Rectal smooth muscle tissue (tissue), 1 donor: ENCODE measurements at regions not wholly inside any gene's neighbourhood (a gene's known extent, or its start where the extent isn't known, plus 50 kb on each side); places are given as distances from the start of the nearest gene placed in this dataset.
A peak's percentile ranks its signal among the peaks of the same experiment; 100 is the strongest.

ENCODE experiments used
- H3K27ac ChIP-seq: one replicate; pipeline ENCODE4 v1.7.0; 2013; ENCODE audit warnings: low read depth, low read length, inconsistent platforms
- H3K27me3 ChIP-seq: one replicate; pipeline ENCODE4 v1.7.0; 2013; ENCODE audit warnings: low read length; ENCODE audit not compliant: control insufficient read depth, insufficient read depth
- H3K36me3 ChIP-seq: one replicate; pipeline ENCODE4 v1.7.0; 2013; ENCODE audit warnings: low read length; ENCODE audit not compliant: control insufficient read depth, insufficient read depth
- H3K4me1 ChIP-seq: one replicate; pipeline ENCODE4 v1.7.0; 2013; ENCODE audit warnings: low read length; ENCODE audit not compliant: control insufficient read depth, insufficient read depth
- H3K4me3 ChIP-seq: one replicate; pipeline ENCODE4 v1.7.0; 2013; ENCODE audit warnings: low read length
- H3K9ac ChIP-seq: one replicate; pipeline ENCODE4 v1.7.0; 2013; ENCODE audit warnings: low read length

- Histone ChIP-seq H3K36me3 (no peaks in the 10 kb centered on the region), H3K27me3 (no peaks in the 10 kb centered on the region), H3K4me3 (no peak overlapping the region), H3K9ac (no peak overlapping the region), H3K4me1 (no peaks in the 10 kb centered on the region), H3K27ac (peak overlapping the region; percentile 17)
These were observed 127.6 kb downstream of the ETAA1 start for GRCh38 chr2:67524777-67525176.

GRCh38 chr2:67526283-67526682 is 129.2 kb downstream of the ETAA1 start:
- Histone ChIP-seq H3K36me3 (no peaks in the 10 kb centered on the region), H3K9ac (no peak overlapping the region), H3K27ac (no peak overlapping the region)

GRCh38 chr2:67528320-67528719 is 131.2 kb downstream of the ETAA1 start:
- Histone ChIP-seq H3K36me3 (no peaks in the 10 kb centered on the region), H3K27ac (no peak overlapping the region), H3K27me3 (no peaks in the 10 kb centered on the region), H3K9ac (no peak overlapping the region), H3K4me3 (no peak overlapping the region), H3K4me1 (no peaks in the 10 kb centered on the region)

More at GRCh38 chr2:67526283-67526682, 129.2 kb downstream of the ETAA1 start:
- no peaks in the 10 kb centered on the region for H3K4me1 ChIP-seq
- no peak overlapping the region for H3K4me3 ChIP-seq
- H3K27me3 ChIP-seq = no peaks in the 10 kb centered on the region

GRCh38 chr2:67532387-67532786 is 135.3 kb downstream of the ETAA1 start:
- Histone ChIP-seq H3K36me3 (no peaks in the 10 kb centered on the region), H3K27ac (no peak overlapping the region), H3K27me3 (no peaks in the 10 kb centered on the region), H3K4me1 (no peaks in the 10 kb centered on the region), H3K9ac (no peak overlapping the region), H3K4me3 (no peak overlapping the region)

- H3K4me1 ChIP-seq = no peaks in the 10 kb centered on the region
These were observed 137.6 kb downstream of the ETAA1 start for GRCh38 chr2:67534745-67535144.

DNA sequence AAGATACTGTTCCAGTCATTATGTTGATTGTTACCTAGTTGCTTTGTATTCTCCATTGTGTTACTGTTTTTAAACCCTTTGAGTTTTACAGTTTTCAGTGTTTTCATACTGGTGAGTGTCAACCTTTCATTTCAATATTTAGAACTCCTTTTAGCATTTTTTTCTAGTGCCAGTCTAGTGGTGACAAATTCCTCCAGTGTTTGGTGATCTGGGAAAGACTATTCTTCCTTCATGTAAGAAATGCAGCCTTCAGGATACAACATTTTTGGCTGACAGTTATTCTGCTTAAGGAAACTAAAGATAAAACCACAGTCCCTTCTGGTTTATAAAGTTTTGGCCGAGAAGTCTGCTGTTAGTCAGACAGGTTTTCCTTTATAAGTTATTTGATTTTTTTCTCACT is 143.8 kb downstream of the ETAA1 start:
- Histone ChIP-seq H3K27me3 (no peaks in the 10 kb centered on the region), H3K9ac (no peak overlapping the region), H3K27ac (no peak overlapping the region), H3K4me3 (no peak overlapping the region), H3K4me1 (no peaks in the 10 kb centered on the region), H3K36me3 (no peaks in the 10 kb centered on the region)

More at GRCh38 chr2:67534745-67535144, 137.6 kb downstream of the ETAA1 start:
- Histone ChIP-seq H3K9ac (no peak overlapping the region), H3K27ac (no peak overlapping the region), H3K27me3 (no peaks in the 10 kb centered on the region), H3K36me3 (no peaks in the 10 kb centered on the region), H3K4me3 (no peak overlapping the region)

GRCh38 chr2:67544286-67544685 is 147.2 kb downstream of the ETAA1 start:
- Histone ChIP-seq H3K36me3 (no peaks in the 10 kb centered on the region), H3K4me3 (no peak overlapping the region), H3K27me3 (no peaks in the 10 kb centered on the region), H3K4me1 (no peaks in the 10 kb centered on the region), H3K27ac (no peak overlapping the region), H3K9ac (no peak overlapping the region)

DNA sequence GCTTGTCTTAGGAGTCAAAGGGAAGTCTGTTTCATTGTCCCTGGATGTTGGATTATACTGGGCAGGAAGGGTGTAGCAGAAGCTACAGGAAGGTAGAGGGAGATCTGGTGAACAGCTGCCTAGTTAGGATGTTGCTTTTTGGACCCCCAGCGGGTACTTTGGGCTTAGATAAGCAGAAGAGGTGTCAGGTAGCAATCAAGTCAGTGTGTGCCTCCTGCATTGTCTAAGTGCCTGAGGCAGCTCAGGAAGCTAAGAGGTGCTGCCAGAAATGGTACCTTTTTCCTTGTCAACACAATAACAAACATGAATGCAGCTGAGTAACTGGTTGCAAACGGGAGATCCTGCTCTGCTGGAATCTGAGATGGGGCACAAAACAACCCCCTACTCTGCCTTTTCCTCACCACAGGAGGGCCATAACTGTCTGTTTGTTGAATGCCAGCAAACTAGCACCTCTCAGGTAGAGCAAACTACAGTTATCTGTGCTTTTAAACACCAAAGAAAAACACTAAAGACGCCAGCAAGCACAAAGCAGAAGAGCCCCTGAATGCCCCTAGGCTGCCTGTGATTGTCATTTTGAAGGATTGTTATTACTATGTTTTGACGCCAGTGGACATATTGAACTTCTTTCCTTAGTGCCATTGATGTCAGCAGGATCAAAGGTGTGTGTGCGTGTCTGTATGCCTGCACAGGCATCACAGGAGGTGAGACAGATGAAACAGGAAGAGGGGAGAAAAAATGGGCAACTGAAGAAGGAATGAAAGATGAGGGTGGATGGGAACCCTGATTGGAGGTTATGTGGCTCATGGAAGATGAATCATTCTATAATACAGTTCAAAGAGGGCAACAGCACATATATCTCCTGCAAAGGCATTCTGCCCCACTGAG is 151.4 kb downstream of the ETAA1 start:
- no peaks in the 10 kb centered on the region for H3K36me3 ChIP-seq

DNA sequence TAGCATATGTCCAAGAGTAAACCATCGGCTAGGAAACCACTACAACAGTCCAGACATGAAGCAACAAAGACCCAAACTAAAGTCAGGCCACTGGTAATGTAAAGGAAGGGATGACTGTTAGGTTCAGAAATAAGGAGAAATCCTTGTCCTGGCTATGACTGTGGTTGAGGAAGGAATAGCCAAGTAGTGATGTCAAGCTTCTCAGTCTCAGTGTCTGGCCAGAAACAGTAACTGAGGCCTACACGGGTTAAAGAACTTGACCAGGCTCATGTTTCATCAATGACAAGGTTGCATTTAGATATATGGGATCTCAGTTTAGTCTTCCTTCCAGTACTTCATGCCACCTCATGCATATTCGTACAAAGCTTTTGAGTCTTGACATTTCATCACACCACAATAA is 162.0 kb downstream of the ETAA1 start:
- Histone ChIP-seq H3K9ac (no peak overlapping the region), H3K27me3 (no peaks in the 10 kb centered on the region), H3K27ac (no peak overlapping the region), H3K36me3 (no peaks in the 10 kb centered on the region), H3K4me3 (no peak overlapping the region), H3K4me1 (no peaks in the 10 kb centered on the region)

More for the DNA sequence above, 151.4 kb downstream of the ETAA1 start:
- H3K27me3 ChIP-seq = no peaks in the 10 kb centered on the region
- no peak overlapping the region for H3K27ac ChIP-seq
- H3K4me1 ChIP-seq = no peaks in the 10 kb centered on the region
- no peak overlapping the region for H3K4me3 ChIP-seq
- no peak overlapping the region for H3K9ac ChIP-seq

DNA sequence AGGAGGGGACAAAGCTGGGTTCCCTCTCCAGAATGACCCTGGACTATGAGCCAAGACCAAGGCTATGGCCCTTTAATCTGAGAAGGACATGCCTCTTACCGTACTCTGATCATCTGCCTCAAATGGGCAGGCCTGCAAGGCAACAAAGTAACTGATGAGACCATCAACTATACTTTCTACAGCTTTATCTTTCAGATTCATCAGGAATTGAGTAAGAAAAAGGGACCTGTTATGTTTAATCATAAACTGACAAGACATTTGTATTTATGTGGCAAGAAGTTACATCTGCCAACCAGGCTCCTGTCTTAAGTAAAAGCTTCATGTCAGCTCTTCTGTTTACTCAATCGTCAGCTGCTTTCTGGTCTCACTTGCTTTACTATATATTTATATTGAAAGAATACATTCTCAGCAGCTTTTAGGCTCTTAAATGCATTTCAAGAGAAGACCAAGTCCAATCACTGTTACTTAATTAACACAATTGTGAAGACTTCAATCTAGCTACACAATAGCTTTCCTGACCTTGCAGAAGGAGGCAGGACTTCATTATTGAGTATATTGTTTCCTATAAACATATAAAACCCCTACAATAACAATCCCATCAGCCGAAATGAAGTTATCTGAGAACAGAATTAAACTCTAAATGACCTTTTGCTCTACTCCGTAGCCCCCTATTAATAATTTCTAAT is 163.8 kb downstream of the ETAA1 start:
- Histone ChIP-seq H3K4me1 (no peaks in the 10 kb centered on the region), H3K27me3 (no peaks in the 10 kb centered on the region), H3K27ac (no peak overlapping the region), H3K4me3 (no peak overlapping the region), H3K36me3 (no peaks in the 10 kb centered on the region), H3K9ac (no peak overlapping the region)

DNA sequence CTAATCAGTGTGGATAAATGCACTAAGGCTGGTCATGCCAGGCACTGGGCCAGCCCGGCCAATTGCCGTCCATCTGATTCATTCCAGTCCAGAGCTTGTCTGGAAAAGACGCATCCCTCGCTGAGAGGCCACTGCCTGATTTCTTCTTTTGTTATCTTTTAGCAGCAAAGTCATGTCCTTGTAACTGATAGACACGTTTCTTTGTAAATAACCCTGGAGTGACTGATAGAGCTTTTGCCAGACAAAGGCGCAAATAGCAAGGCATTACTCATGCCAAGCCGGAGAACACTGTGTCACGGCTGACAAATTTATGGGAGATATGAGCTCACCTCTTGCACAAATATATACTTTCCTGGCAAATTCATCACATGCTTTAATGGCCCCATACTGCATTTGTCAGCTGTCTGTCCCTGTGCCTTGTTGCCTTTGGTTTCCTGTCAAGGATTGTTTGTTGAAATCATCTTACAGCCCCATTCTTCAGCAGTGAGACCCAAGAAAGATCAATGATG is 164.4 kb downstream of the ETAA1 start:
- Histone ChIP-seq H3K9ac (no peak overlapping the region), H3K27ac (no peak overlapping the region), H3K4me1 (no peaks in the 10 kb centered on the region), H3K4me3 (no peak overlapping the region), H3K36me3 (no peaks in the 10 kb centered on the region), H3K27me3 (no peaks in the 10 kb centered on the region)

DNA sequence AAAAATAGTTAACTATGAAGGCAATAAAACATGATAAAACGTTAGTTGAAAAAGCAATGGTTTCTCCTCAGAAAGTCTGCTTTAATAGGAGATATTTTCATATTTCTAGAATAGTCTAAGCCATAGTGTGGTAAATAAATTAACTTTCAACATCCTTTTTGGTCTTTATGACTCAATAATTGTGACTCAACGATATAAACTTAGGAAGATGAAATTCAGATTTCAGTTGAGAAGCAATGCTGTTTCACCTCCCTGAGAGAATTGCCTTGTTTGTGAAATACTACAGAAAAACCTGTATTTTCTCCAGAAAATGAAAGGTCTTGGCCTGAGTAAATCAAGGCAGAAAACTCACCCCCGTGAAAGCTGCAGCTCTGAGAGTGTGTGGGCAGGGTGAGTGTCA is 166.9 kb downstream of the ETAA1 start:
- Histone ChIP-seq H3K27ac (peak overlapping the region; percentile 6), H3K9ac (no peak overlapping the region), H3K4me3 (no peak overlapping the region), H3K27me3 (no peaks in the 10 kb centered on the region), H3K4me1 (no peaks in the 10 kb centered on the region), H3K36me3 (no peaks in the 10 kb centered on the region)
